Natural killer cell treated with Interleukin-12 subunit alpha and Interleukin-12 subunit beta and Interleukin-15 and Interleukin-18, amount 100 ng/mL, for 72 hours (primary cell): ENCODE measurements at regions not wholly inside any gene's neighbourhood (a gene's known extent, or its start where the extent isn't known, plus 50 kb on each side); places are given as distances from the start of the nearest gene placed in this dataset.
"Not testable (repeated sequence)": the region's sequence is repeated elsewhere in the genome, so short reads cannot be mapped to it uniquely, and the experiment has no call there.

Source experiments
- ATAC-seq, 2 donors: fragments of 150-1000 bp; cut with Tn5 transposase in 1 of 2; sonication (Bioruptor Pico), chemical (Tn5 transposase) in 1 of 2; 2 replicates each; pipeline ENCODE4 v1.10.0; 2021
- DNase-seq: peaks from one replicate; pipeline ENCODE4 v3.0.0; 2022; ENCODE audit warnings: low spot score
- H3K27ac Mint-ChIP-seq, 2 donors: 1 replicate in 1 of 2; 2 replicates in 1 of 2; pipeline ENCODE4 v1.8.0; 2022; ENCODE audit warnings: mixed read lengths in 2 of 2, mild to moderate bottlenecking in 1 of 2, moderate library complexity in 1 of 2
- H3K27me3 Mint-ChIP-seq, 2 donors: 1 replicate in 1 of 2; 2 replicates in 1 of 2; pipeline ENCODE4 v1.8.0; 2022; ENCODE audit warnings: mixed read lengths in 2 of 2
- H3K36me3 Mint-ChIP-seq: one replicate; pipeline ENCODE4 v1.8.0; 2022; ENCODE audit warnings: mixed read lengths
- H3K4me1 Mint-ChIP-seq, 2 donors: 1 replicate in 1 of 2; 2 replicates in 1 of 2; pipeline ENCODE4 v1.8.0; 2022; ENCODE audit warnings: low read depth in 2 of 2, mixed read lengths in 2 of 2, mild to moderate bottlenecking in 1 of 2
- H3K4me3 Mint-ChIP-seq: one replicate; pipeline ENCODE4 v1.8.0; 2022; ENCODE audit warnings: mixed read lengths
- H3K9me3 Mint-ChIP-seq: 2 replicates; pipeline ENCODE4 v1.8.0; 2022; ENCODE audit warnings: mixed read lengths

DNA sequence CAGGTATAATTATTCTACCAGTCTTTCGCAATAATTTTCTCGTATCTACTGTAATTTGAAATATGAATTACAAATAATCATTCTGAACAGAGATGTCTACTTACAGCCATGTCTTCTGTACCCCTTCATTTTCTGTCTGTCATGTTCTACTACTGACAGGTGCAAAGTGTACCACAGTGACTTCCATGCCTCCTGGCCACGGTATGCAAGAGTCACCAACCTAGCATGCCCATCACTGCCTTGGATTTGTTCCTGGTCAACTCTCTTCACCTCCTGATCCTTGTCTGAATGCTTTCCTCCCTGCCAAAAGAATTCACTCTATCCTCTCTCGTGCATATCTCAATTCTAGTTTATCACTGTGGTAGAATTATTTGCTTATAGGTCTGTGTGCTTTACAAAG lies 755.4 kb downstream of the KCNJ2 start:
- no peak for ATAC-seq
- DNase-seq: no peak
- H3K9me3 Mint-ChIP-seq: peaks cover 11% of the 10 kb centered on the region
- H3K27ac Mint-ChIP-seq: no peak overlapping the region
- H3K4me3 Mint-ChIP-seq: no peak overlapping the region
- no peaks in the 10 kb centered on the region for H3K4me1 Mint-ChIP-seq
- peaks cover 4% of the 10 kb centered on the region for H3K36me3 Mint-ChIP-seq
- no peaks in the 10 kb centered on the region for H3K27me3 Mint-ChIP-seq

- Mint-ChIP-seq H3K27ac (no peak overlapping the region), H3K4me1 (no peaks in the 10 kb centered on the region), H3K4me3 (no peak overlapping the region), H3K27me3 (no peaks in the 10 kb centered on the region), H3K9me3 (peaks cover 11% of the 10 kb centered on the region), H3K36me3 (peaks cover 1% of the 10 kb centered on the region)
- ATAC-seq: no peak
- no peak for DNase-seq
These were observed 759.9 kb downstream of the KCNJ2 start for GRCh38 chr17:70929226-70929625.

DNA sequence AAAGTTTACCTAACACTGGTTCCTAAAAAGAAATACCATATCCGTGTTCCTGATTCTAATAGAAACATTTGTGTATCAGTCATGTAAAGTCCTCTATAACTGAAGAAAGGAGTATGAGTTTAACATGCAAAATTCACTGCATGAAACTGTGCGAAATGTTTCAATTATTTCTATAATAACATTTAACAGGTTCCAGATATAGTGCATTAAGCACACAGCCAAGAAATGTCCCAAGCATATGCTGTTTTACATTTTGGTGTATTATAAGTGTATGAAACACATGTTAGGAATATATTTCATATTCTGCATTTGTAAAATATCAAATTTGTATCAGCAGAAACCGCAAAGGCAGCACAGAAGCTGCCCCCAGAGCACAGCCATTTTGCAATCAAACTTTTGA lies 764.9 kb downstream of the KCNJ2 start:
- H3K9me3 Mint-ChIP-seq: peaks cover 10% of the 10 kb centered on the region
- H3K27ac Mint-ChIP-seq: no peak overlapping the region
- no peaks in the 10 kb centered on the region for H3K27me3 Mint-ChIP-seq
- DNase-seq (no peak), ATAC-seq (no peak)
- H3K4me3 Mint-ChIP-seq: no peak overlapping the region
- H3K4me1 Mint-ChIP-seq: no peaks in the 10 kb centered on the region
- no peaks in the 10 kb centered on the region for H3K36me3 Mint-ChIP-seq

DNA sequence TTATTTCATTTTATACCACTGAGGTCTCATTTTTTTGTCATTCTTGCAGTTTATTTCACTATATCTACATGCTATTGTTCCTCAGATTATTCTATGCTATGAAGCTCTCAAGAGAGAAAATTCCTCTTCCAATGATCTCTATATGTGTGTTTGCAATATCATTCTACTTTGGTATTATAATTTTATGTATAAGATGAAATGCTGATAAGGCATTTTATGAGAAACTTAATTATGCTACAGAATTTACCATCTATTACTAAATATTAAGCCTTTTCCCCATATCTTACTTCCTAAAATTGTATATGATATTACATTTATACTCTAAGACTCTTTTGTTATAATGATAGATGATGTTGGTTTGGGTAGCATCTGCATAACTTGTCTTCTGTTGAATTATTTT lies 765.5 kb downstream of the KCNJ2 start:
- ATAC-seq (no peak), DNase-seq (no peak)
- Mint-ChIP-seq H3K27me3 (no peaks in the 10 kb centered on the region), H3K36me3 (no peaks in the 10 kb centered on the region), H3K4me1 (no peaks in the 10 kb centered on the region), H3K27ac (no peak overlapping the region), H3K4me3 (no peak overlapping the region), H3K9me3 (peaks cover 10% of the 10 kb centered on the region)

GRCh38 chr17:70936724-70937123 lies 767.4 kb downstream of the KCNJ2 start:
- DNase-seq (no peak), ATAC-seq (no peak)
- Mint-ChIP-seq H3K27me3 (no peaks in the 10 kb centered on the region), H3K9me3 (peaks cover 8% of the 10 kb centered on the region), H3K4me3 (no peak overlapping the region), H3K27ac (no peak overlapping the region), H3K4me1 (no peaks in the 10 kb centered on the region), H3K36me3 (no peaks in the 10 kb centered on the region)

GRCh38 chr17:70938336-70938735 lies 769.0 kb downstream of the KCNJ2 start:
- Mint-ChIP-seq H3K27me3 (no peaks in the 10 kb centered on the region), H3K27ac (no peak overlapping the region), H3K9me3 (peaks cover 12% of the 10 kb centered on the region), H3K36me3 (no peaks in the 10 kb centered on the region), H3K4me1 (no peaks in the 10 kb centered on the region), H3K4me3 (no peak overlapping the region)
- DNase-seq (no peak), ATAC-seq (no peak)

DNA sequence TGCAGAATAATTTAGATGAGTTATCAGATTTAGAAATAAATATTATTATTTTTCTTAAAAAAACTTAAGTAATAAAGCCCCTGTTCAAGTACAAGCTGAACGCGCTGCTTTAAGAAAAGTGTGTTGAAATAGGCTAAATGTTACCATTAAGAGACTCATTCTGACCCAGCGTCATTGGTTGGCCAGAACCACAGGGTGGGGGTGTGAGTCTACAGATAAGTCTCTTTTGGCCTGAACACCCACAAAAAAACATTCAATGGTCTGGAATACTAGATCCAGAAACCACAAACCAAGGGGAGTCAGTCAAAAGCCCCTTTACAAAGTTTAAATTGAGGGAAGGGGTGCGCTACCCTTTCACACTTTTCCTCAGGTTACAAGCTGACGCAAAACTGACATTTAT lies 776.1 kb downstream of the KCNJ2 start:
- no peaks in the 10 kb centered on the region for H3K27me3 Mint-ChIP-seq
- H3K4me3 Mint-ChIP-seq: no peak overlapping the region
- H3K4me1 Mint-ChIP-seq: no peaks in the 10 kb centered on the region
- ATAC-seq (no peak), DNase-seq (no peak)
- H3K9me3 Mint-ChIP-seq: peaks cover 15% of the 10 kb centered on the region
- H3K36me3 Mint-ChIP-seq: peaks cover 3% of the 10 kb centered on the region
- no peak overlapping the region for H3K27ac Mint-ChIP-seq

DNA sequence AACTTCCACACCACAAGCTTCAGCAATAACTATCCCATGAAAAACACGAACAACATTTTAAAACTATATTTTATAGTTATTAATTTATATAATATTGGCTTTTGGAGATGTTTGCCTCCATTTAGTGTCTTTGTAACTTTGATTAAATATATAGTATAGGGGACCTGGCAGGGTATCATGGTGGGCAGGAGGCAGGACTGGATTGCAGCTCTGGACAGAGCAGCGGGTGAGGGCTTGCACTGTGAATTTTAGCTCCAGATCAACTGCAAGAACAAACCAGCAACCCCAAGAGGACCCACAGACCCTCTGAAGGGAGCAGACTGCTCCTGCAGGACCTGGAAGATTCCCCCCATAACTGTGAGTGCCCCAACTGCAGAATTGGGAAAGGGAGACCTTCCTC lies 777.9 kb downstream of the KCNJ2 start:
- peaks cover 24% of the 10 kb centered on the region for H3K9me3 Mint-ChIP-seq
- ATAC-seq: no peak
- no peaks in the 10 kb centered on the region for H3K4me1 Mint-ChIP-seq
- H3K4me3 Mint-ChIP-seq: no peak overlapping the region
- no peaks in the 10 kb centered on the region for H3K27me3 Mint-ChIP-seq
- peaks cover 14% of the 10 kb centered on the region for H3K36me3 Mint-ChIP-seq
- DNase-seq: no peak
- H3K27ac Mint-ChIP-seq: no peak overlapping the region

DNA sequence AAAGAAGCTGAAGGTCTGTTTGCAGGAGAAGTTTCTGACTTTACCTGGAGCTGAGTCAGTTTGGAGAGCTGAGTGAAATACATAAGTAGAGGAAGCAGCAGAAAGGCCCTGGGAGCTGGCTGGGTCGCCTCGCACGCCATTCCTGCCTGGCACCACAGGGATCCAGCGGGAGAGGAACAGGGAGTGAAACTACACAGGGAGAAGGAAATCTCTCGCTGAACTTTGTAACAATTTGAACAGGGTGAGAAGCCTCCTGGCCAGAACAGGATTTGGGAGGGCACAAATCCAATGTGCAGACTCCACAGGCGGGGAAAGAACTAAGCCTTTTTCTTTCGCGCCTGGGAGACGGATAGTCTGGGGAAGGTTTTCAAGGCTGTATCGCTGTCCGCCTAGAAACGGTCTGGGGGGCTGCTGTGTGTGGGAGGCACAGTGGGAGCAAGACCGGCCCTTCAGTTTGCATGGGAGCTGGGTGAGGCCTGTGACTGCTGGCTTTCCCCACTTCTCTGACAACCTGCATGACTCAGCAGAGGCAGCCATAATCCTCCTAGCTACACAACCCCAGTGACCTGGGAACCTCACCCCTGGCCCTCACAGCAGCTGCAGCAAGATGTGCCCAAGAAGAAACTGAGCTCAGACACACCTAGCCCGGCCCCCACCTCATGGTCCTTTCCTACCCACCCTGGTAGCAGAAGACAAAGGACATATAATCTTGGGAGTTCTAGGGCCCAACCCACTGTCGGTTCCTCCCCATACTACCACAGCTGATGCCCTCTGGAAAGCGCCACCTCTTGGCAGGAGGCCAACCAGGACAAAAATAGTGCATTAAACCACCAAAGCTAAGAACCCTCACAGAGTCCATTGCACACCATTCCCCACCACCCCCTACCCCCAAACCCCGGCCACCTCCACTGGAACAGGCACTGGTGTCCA lies 778.6 kb downstream of the KCNJ2 start:
- H3K9me3 Mint-ChIP-seq: peaks cover 28% of the 10 kb centered on the region
- no peak overlapping the region for H3K27ac Mint-ChIP-seq
- H3K4me1 Mint-ChIP-seq: no peaks in the 10 kb centered on the region
- H3K4me3 Mint-ChIP-seq: no peak overlapping the region
- peaks cover 21% of the 10 kb centered on the region for H3K36me3 Mint-ChIP-seq
- H3K27me3 Mint-ChIP-seq: no peaks in the 10 kb centered on the region
- ATAC-seq: no peak
- no peak for DNase-seq

- H3K27ac Mint-ChIP-seq, DNase-seq, H3K27me3 Mint-ChIP-seq, H3K4me3 Mint-ChIP-seq, ATAC-seq, H3K4me1 Mint-ChIP-seq: not testable (repeated sequence)
- H3K9me3 Mint-ChIP-seq: peaks cover 27% of the 10 kb centered on the region
- peaks cover 21% of the 10 kb centered on the region for H3K36me3 Mint-ChIP-seq
These were observed 783.8 kb downstream of the KCNJ2 start for GRCh38 chr17:70953140-70953539.

DNA sequence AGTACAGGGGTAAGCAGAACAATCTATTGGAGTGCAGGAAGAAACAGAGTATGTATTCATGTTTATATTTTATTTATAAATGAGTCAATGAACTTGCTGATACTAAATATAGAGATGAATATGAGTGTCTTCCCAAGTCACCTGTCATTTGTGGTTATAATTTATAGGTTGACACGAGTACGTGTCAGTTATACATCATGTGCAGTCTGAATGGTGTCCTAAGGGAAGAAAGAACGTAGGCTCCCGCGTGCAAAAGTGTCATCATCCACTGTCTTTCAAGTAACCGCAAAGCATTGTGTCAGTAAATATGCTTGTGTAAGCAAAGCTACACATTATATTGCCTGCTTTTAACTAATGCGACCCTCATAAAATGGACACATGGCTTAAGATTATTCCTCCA lies 786.1 kb downstream of the KCNJ2 start:
- Mint-ChIP-seq H3K27me3 (no peaks in the 10 kb centered on the region), H3K4me1 (no peaks in the 10 kb centered on the region), H3K27ac (no peak overlapping the region), H3K4me3 (no peak overlapping the region), H3K9me3 (peaks cover 18% of the 10 kb centered on the region), H3K36me3 (peaks cover 17% of the 10 kb centered on the region)
- ATAC-seq (no peak), DNase-seq (no peak)

GRCh38 chr17:70956726-70957125 lies 787.4 kb downstream of the KCNJ2 start:
- Mint-ChIP-seq H3K27ac (no peak overlapping the region), H3K9me3 (peaks cover 14% of the 10 kb centered on the region), H3K4me3 (no peak overlapping the region), H3K27me3 (no peaks in the 10 kb centered on the region), H3K36me3 (peaks cover 11% of the 10 kb centered on the region), H3K4me1 (no peaks in the 10 kb centered on the region)
- ATAC-seq: no peak
- DNase-seq: no peak

- Mint-ChIP-seq H3K27ac (no peak overlapping the region), H3K27me3 (no peaks in the 10 kb centered on the region), H3K9me3 (peaks cover 6% of the 10 kb centered on the region), H3K36me3 (no peaks in the 10 kb centered on the region), H3K4me1 (no peaks in the 10 kb centered on the region), H3K4me3 (no peak overlapping the region)
- no peak for ATAC-seq
- DNase-seq: no peak
These were observed 792.0 kb downstream of the KCNJ2 start for GRCh38 chr17:70961341-70961740.

GRCh38 chr17:70968302-70968701 lies 799.0 kb downstream of the KCNJ2 start:
- Mint-ChIP-seq H3K27ac (no peak overlapping the region), H3K36me3 (peaks cover 8% of the 10 kb centered on the region), H3K4me3 (no peak overlapping the region), H3K9me3 (peaks cover 10% of the 10 kb centered on the region), H3K4me1 (no peaks in the 10 kb centered on the region), H3K27me3 (no peaks in the 10 kb centered on the region)
- ATAC-seq (no peak), DNase-seq (no peak)
